HFF-Myc (cell line): ENCODE measurements at regions not wholly inside any gene's neighbourhood (a gene's known extent, or its start where the extent isn't known, plus 50 kb on each side); places are given as distances from the start of the nearest gene placed in this dataset.

Experiments
- DNase-seq: peaks from one replicate; pipeline ENCODE4 v3.0.0-alpha.2; 2011; ENCODE audit warnings: low read depth; ENCODE audit errors: extremely low read depth
- H3K4me3 ChIP-seq: replicated peaks from 2 replicates; pipeline ENCODE4 v1.5.1; 2011; ENCODE audit warnings: low read depth, mild to moderate bottlenecking, control low read depth, low read length
- TF ChIP-seq, protein P1 (sequence below): IDR thresholded peaks from 2 replicates; pipeline ENCODE4 v1.5.1; 2012; ENCODE audit warnings: mild to moderate bottlenecking, low read depth, low read length, control low read depth; ENCODE audit errors: missing control alignments

DNA sequence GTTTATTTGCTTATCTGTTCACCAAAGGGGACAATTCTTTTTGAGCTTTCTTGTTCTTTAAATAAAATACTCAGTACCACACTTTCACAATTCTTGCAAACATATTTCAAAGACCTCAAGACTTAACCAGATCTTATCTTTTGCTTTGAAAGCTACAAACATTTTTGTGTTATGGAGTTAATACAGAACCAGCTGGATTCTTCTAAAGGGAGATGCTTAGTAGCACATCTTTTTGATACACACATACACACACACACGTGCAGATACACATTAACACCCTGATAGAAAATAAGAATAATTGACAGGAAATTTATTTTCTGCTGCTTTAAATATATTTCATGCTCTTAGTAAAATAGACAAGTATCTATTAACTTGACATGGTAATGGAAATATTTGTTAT, 379.1 kb downstream of the SH2D1A start:
- H3K4me3 ChIP-seq: no peak overlapping the region
- DNase-seq: no peak
- TF ChIP-seq, protein P1, sequence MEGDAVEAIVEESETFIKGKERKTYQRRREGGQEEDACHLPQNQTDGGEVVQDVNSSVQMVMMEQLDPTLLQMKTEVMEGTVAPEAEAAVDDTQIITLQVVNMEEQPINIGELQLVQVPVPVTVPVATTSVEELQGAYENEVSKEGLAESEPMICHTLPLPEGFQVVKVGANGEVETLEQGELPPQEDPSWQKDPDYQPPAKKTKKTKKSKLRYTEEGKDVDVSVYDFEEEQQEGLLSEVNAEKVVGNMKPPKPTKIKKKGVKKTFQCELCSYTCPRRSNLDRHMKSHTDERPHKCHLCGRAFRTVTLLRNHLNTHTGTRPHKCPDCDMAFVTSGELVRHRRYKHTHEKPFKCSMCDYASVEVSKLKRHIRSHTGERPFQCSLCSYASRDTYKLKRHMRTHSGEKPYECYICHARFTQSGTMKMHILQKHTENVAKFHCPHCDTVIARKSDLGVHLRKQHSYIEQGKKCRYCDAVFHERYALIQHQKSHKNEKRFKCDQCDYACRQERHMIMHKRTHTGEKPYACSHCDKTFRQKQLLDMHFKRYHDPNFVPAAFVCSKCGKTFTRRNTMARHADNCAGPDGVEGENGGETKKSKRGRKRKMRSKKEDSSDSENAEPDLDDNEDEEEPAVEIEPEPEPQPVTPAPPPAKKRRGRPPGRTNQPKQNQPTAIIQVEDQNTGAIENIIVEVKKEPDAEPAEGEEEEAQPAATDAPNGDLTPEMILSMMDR: no peak

DNA sequence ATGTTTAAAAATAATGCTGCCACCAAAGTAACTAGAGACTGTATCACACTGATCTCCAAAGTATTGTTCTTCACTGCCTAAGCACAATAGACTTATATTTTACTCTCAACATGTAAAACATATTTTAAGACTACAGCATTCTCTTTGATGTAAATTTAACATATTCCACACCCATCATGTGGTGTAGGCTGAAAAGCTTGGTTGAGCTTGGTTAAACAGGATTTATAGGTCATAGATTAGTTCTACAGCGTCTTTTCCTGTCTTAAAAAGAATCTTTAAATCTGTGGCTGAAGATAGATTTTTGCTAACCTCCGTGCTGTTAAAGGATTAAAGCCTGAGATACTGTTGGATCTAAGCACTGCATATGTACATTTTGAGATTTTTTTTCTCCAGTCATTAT, 379.9 kb downstream of the SH2D1A start:
- TF ChIP-seq, protein P1: no peak
- DNase-seq: no peak
- no peak overlapping the region for H3K4me3 ChIP-seq

DNA sequence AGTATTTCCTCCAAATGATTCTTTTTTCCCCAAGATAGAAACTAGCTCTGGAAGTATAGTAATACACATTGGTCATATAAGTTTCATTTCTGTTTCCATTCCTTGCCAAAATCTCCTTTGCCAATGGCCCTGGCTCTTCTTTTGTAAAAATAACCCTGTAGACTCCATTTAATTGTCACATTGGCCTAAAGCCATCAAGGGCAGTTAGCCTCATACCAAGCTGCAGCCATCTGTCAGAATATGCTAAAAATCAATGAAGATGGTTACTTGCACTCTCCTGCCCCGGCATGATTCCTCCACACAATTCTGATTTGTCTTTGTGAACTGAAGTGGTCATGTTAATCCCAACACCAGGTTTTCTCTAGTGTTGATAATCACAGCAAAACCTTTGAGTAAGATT, 380.5 kb downstream of the SH2D1A start:
- no peak overlapping the region for H3K4me3 ChIP-seq
- TF ChIP-seq, protein P1: no peak
- DNase-seq: no peak

DNA sequence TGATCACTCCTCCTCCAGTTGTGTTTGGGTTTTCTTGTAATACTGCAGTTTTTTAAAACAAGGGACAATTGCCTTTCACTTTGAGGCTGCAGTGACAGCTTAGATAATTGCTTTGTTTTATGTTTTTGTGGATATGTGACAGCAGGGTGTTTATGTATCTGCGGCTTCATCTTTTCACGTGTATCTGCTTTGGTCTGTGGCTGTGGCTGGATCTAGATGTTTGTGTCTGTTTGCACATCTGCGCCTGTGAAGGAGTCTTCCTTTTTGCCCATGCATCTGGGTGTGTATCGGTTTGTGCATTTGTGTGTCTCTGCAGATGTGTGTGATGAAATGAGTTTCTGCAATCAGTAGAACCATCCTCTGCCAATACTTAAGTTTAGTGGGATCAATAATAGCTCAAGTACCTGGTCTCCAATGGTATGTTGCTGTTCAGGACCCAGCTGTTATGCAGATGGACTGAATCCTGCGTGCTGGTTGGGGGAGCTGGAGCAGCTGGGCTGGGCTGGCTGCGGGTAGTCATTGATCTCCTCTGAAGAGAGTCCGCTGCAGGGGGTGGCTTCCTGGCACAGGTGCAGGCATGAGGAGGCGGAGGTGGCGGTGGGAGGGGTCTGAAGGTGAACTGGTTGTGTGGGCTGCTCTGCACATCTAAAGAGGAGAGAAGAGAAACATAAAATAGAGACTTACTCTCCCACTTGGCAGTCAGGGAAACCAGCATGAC, 390.3 kb downstream of the SH2D1A start:
- DNase-seq: no peak
- TF ChIP-seq, protein P1: no peak
- H3K4me3 ChIP-seq: no peak overlapping the region

DNA sequence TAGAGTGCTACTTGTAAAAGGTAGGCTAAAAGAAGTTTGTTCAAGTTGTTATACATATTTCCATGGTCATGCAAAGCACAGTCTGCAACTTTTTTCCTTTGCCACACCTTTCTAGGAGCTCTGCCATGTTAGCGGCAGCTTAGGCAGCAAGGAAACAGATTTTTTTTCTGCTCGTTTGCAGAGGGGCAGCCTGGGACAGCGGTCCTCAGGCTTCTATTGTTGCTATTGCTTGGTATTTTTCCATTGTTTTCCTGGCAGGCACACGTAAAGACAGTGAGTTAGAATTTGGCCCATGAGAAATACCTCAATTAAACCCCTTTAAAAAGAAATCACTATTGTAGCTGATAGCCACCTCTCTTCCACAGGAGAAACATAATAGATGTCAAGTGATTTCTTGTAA, 391.4 kb downstream of the SH2D1A start:
- TF ChIP-seq, protein P1: no peak
- H3K4me3 ChIP-seq: no peak overlapping the region
- DNase-seq: no peak

DNA sequence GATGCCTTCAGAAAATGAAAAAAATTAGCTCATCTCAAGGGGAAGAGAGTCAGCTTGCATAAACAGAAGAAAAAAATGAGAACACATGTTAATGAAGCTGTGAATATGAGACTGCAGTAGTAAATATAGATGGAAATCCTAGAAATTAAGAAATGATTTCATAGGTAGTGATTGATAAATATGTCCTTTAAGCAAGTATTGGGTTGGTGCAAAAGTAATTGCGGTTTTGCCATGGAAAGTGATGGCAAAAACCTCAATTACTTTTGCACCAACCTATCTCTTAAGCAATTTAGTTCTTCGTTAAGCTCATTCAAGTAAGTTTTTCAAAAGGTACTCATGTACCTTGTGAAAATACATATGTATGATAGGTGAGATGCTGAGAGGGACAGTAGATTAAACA, 400.9 kb downstream of the SH2D1A start:
- TF ChIP-seq, protein P1: no peak
- DNase-seq: no peak
- no peak overlapping the region for H3K4me3 ChIP-seq

DNA sequence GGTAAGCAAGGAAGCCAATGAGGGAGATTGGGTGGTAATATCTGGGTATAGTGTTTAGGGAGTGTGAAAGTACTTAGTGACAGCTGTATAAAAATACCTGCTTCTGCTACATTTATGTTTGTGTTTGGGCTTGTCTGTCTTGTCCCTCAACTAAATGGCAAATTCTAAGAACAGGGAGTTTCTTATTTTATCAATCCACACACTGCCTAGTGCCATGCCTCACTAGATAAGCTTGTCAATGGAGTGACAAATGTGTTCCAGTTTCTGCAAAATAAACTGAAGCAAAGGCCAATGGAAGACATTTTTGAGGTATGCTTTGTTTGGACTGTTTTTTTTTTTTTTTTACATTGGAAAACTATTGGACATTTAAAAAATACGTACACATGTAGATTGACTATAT, 418.0 kb downstream of the SH2D1A start:
- no peak for DNase-seq
- no peak overlapping the region for H3K4me3 ChIP-seq
- TF ChIP-seq, protein P1: no peak
